Myocyte (in vitro differentiated cells): ENCODE measurements at regions not wholly inside any gene's neighbourhood (a gene's known extent, or its start where the extent isn't known, plus 50 kb on each side); places are given as distances from the start of the nearest gene placed in this dataset.
"Not testable (repeated sequence)": the region's sequence is repeated elsewhere in the genome, so short reads cannot be mapped to it uniquely, and the experiment has no call there.

ENCODE experiments used
- DNase-seq: peaks from one replicate; pipeline ENCODE4 v3.0.0-alpha.2; 2012; ENCODE audit warnings: low read depth

DNA sequence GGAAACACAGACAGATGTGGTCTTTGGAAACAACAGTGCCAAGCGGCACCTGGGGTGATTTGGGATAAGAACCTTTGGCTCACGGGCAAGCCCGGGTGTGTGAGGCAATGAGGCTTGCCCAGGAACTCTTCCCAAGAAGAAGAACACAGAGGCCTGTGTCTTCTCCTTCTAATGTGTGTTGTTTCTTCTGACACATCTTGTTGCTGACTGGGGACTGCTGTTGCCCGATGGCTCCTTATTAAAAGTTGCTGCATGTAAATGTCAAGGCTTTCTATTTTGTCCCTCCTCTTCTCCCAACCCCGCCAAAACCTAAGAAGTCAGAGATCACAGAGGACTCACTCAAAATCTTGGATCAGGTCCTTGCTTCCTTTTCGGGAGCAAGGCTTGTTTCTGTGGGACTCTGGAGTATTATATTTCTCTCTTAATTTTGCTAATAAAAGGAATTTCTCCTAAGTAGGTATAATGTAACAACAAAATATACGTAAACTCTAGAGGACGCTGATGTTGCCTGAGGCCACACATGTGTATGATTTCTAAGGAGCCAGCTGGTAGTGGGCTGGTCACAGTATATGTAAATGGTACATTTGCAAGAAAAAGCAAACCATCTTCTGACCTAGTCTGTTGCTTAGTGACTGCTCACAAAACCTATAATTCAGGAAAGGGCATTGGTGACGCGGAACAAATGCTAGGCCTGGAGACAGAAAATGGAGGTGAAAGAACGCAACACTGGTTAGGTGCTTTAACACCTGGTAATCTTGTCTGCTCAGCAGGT, 232.5 kb downstream of the GADD45G start:
- no peak for DNase-seq

DNA sequence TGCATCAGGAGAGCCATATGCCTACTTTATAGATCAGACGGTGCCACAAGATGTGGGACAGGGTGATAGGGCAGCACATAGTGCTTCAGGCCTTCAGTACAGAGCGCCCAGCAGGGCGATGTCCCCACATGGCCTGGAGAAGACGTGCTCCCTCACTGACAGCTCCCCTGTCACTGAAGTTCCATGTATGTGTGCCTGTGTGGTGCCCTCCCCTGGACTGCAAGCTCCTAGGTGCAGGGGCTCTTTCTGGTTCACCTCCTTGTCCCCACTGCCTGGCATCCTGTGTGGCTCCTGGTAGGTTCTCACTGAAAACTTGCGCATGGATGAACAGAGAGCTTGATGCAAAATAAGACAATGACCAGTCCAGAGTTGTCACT, 233.1 kb downstream of the GADD45G start:
- no peak for DNase-seq

DNA sequence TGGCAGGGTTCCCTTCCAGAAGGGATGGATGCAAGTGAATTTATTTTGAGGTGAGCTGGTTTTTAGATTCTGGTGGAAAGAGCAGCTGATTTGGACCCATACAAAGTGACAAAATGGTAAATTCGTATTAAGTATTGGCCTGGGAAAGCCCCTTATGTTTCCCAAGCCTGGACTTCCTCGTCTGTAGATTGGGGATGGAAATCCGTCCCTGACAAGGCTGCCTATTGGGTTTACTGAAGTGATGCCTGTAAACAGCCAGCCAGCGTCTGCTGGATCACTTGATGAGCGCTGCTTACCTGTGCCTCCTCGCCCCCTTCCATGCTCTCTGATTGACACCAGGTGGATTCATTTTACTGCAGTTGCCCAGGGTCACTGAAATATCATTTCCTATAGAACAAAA, 233.8 kb downstream of the GADD45G start:
- no peak for DNase-seq

DNA sequence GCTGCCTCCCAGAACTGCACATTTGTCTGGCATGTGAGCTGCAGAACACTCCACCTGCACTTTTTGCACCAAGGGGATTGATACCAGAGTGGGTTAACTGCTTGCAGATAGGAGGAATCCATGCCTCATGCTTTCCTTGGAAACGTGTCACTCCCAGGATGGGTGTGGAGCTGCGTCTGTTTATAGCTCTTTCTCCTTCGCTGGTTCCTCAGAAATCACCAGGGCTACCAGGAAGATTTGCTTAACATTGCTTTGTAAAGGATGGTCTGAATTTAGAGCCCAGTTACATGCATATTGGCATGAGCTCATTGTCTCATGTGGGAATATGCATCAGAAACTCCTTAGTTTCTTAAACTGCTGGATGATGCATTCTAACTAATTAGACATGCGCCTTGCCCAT, 234.6 kb downstream of the GADD45G start:
- DNase-seq: no peak

DNA sequence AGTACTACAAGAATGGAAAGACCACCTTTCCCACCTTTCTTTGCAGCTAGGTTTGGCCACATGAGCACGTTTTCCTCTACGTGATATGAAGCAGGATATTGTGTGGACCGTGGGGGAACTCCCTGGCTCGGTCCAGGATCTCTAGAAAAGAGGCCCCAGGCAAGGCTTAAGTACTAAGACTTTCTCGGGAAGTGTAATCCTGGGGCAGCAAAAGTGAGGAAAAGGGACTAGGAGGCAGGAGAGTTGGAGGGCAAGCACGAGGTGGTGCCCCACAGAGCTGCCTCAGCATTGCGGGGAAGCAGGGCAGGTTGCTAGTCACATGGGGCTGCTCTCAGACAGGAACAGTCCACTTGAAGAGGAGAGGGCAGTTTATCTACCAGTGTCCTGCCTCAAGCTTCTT, 235.1 kb downstream of the GADD45G start:
- no peak for DNase-seq

DNA sequence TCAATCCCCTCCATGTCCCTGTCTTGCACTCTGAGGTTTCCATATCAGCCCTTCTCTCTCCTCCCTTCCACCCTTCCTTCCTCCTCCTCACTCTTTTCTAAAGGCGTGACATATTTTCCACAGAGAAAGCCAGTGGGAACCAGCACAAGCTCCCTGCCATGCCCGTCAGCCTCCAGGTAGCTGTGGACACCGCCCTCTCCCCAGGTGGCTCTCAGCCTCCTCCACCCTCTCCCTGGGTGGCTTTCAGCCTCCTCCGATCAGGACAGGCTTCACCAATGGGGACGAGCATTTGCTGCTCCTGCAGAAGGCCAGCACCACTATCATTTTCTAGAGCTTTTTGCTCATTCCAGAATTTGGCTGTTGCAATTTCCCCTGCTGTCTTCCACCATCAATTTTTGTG, 236.6 kb downstream of the GADD45G start:
- no peak for DNase-seq

DNA sequence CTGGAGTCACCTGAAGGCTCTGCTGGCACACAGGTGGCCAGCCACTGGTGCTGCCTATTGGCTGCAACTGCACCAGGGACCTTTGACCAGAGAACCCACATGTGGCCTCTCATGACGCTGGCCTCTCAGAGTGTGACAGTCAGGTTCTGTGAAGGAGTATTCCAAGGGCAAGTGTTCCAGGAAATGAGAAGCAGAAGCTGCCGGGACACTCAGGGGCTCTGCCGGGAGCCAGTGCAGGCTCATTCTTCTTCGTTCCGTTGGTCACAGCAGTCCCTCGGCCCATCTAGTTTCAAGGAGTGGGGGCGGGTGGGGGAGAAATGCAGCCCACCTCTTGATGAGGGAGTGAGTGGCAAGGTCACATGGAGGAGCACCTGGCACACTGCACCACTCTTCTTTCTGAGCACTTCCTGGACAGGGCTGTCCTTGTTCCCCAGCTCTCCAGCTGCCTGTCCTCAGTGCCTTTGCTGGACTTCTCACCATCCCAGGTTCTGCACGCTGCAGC, 237.5 kb downstream of the GADD45G start:
- no peak for DNase-seq

DNA sequence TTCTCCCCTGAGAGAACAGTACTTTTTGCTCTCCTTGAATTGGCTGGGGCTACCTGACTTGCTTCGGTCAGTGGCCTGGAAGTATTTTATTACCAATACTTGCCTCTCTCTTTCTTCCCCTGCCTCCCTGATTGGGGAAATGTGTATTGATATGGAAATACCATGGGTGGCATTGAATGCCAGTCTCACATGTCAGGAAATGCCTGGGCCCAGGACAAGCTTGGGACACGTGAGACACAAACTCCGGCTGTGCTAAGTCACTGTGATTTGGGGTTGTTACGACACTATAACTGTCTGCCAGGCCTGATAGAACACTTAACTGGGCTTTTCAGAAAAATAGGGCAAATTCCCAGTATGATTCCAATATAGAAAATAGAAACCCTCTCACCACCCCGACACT, 238.3 kb downstream of the GADD45G start:
- no peak for DNase-seq

DNA sequence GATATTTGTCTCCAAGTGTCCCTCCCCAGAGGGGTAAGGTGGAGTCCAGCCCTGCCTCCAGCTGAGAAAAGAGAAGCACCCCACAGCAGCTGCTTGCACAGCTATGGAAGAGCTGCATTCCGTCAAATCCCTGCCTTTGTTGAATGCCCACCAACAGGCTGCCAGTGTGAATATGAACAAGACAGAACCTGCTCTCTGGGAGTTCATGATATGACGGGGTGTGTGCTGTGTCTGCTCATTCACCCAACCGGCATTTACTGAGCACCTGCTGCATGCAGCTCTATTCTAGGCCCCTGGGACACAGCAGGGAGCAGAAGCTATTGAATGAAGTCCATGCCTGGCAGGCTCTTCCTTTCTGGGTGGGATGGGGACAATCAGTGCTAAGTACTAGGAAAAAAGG, 238.8 kb downstream of the GADD45G start:
- no peak for DNase-seq

DNA sequence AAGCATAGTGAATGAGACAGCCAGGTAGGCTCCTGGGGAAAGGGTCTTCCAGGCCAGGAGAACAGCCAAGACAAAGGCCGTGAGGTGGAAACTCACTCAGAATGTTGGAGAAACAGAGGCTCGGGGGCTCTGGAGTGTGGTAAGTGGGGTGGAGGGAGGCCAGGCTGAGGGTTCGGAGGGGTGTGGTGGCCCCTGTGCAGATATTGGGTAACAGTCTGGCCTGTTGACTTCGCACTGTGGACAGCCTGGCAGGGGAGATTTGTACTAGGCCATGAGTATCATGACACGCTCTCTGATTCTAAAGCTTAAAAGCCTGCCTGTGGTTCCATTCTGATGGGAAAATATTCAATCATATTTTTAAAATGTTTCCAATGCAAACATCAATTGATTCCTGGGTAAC, 239.3 kb downstream of the GADD45G start:
- no peak for DNase-seq

DNA sequence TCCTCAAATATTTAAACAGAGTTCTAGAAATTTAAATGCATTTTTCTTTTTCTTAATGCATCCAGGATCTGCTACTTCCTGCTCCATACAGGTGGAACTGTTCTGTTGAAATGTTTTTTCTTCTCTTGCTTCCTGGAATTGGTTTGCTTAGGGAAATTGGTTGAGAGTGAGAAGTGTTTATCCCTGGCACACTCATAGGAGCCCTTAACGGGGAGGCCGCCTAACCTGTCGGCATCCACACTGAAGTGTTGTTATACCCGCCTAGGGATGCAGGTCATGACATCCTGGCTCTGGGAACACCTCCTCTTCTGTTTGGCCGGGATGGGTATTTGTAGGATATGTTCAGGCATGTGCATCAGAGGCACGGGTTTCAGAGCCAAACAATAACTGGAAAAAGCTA, 239.7 kb downstream of the GADD45G start:
- no peak for DNase-seq

DNA sequence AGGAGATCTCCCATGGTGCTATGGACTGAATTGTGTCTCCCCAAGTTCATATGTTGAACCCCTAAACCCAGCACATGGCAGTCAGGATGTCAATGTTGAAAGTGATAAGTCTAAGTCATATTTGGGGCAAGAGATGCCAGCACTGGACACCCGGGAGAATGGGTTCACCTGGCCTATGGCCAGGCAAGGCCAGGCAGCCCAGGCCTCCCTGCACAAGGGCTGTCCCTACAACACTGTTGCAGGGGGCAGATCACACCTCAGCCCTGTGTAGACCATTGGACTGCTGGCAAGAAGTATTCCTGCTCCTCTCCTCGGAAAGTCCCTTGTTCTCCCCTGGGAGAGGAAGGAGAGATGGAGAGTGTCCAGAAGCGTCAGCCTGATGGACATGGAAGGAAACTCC, 240.5 kb downstream of the GADD45G start:
- no peak for DNase-seq

DNA sequence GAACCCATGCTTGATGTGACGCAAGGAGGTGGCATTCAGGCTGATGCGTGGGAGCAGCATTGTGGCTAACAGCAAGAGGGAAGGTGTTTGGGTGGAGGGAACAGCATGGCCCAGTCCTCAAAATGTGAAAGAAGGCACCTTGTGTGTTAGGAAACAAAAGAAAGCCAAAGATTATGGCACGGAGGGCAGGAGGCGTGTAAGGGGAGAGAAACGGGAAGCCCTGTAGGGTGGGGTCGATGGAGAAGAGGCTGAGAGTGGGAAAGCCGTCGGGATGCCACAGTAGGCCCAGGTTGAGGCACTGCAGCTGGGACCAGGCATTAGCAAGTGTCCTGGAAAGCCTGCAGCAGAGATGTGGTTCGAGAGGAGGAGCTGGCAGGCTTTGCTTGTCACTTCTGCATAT, 241.1 kb downstream of the GADD45G start:
- no peak for DNase-seq

DNA sequence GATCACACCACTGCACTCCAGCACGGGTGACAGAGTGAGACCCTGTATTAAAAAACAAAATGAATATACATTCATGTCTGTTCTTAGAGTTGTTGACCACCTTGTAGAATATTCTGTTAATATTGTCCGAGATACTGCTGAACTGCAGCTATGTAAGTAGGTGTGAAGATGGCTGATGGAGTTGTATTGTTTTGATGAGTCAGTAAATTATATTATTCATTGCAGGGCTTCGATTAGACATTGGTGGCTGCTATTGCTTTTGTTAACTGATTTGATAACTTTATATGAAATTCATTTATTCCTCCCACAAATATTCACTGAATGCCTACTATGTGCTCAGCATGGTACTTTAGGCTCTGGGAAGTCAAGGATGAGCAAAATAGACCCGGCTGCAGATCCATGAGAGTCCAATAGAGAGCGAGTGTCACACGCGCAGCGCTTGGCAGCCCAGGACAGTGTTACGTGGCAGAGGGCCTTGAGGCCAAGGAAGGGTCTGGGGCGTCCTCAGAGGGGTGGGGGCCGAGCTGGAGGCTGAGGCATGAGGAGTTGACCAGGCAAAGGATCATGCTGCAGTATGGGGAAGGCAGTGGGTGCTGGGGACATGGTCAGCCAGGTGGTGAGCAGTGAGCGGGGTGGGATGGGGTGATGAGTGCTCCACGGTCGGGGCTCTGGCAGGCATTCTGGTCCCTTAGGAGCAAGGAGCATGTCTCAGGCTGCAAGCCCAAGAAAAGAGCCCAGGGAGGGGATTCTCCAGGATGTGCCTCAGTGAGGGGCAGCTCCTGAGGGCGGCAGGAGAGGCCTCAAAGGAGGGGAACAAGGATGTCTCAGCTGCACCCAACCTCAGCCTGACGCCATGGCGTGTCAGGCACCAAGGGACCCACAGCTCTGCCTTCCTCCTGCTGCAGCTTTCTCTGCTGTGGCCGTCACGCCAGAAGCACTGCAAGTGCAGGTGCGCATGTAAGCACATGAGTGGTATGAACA, 243.5 kb downstream of the GADD45G start:
- no peak for DNase-seq

DNA sequence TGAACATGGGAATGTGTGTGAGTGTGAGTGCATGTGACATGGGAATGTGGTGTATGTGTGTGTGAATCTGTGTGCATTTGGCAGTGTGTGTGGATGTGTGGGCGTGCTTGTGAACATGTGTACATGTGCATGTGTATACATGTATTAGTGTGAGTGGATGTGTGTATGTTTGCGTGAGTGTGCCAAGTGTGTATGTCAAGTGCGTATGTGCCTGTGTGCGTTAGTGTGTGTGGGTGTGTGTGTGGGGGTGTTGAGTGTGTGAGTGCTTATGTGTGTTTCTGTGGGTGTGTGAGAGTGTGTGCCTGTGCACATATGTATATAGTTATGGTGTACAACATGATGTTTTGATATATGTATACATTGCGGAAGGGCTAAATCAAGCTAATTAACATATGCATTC, 244.3 kb downstream of the GADD45G start:
- no peak for DNase-seq

DNA sequence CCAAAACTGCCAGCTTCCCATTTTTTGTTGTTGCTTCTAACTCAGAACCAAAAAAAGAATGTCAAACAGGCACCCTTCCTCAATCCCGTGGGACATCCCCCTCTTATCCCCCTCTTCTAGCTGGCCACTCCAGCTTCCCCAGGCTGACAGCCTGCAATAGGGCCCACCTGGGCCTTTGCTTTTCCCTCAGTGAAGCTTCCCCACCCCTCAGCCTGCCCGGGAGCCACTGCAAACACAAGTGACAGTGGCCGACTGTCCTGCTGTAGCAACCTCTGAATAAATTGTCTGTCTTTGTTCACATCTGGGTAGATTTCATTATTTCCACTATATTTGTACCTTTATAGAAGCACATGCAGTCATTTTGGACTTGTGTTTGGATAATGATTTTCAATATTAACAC, 245.3 kb downstream of the GADD45G start:
- DNase-seq: no peak

DNA sequence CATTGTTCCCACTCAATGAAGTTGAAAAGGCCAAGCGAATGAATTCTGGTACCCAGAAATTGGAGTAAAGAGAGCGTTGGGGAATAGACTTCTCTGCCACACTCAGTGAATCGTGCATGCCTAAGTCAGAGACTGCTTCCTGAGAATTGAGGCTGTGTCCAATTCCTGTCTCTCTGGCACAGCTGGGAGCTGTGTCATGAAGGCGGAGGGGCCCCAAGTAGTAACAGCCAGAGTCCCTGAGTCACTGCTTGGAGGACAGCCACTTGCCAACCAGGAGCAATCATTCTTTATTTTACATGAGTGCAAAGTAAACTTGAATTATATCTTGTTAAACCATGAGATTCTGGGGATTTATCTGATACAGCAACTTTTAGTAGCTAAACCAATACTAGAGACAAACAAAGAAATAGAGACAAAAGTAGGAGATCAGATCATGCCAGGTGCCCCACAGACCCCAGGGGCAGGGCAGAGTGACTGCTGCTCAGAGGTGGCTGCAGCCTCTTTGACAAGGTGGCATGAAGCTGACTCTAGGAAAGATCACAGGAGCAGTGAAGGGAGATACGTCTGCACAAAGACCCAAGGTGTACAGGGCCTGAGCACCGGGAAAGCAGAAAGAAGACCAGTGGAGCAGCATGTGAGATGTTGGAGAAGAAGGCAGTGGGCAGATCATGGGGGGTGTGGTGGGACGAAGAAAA, 246.0 kb downstream of the GADD45G start:
- DNase-seq: peak; percentile 62

DNA sequence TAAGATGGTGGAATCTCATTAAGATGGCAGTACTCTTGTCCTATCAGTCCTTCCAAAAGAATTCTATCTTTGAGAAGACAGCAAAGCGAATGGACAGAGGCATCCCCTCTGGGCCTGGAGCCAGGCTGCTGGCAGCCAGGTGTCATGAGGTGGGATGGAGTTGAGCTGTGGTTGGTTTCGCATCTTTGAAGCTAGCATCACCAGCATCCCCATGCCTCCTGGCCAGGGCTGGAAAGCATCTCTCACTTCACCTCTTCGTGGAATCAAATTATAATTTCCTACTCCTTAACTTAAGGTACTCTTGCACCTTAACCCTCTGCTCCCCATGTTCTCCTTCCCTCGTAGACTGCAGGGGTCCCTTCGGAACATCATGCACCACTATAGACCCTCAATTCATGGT, 248.3 kb downstream of the GADD45G start:
- no peak for DNase-seq

DNA sequence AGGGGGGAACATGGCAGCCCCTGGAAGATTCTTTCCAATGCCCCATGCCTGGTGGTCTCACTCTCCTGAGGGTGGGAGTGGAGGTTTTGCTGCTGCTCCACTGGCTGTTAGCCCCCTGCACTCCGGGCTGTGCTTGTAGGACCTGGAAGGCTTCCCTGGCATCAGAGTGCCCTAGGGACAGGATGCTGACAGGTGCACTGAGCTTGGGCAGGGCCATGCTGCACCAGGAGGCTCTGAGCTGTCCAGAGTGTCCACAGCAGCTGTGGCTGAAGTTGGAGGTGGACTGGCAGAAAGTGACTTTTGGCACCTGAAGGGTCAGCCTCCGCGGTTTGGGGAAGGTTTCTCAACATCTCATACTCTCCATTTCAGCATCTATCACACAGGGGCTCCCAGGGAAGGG, 249.1 kb downstream of the GADD45G start:
- peak; percentile 41 for DNase-seq

DNA sequence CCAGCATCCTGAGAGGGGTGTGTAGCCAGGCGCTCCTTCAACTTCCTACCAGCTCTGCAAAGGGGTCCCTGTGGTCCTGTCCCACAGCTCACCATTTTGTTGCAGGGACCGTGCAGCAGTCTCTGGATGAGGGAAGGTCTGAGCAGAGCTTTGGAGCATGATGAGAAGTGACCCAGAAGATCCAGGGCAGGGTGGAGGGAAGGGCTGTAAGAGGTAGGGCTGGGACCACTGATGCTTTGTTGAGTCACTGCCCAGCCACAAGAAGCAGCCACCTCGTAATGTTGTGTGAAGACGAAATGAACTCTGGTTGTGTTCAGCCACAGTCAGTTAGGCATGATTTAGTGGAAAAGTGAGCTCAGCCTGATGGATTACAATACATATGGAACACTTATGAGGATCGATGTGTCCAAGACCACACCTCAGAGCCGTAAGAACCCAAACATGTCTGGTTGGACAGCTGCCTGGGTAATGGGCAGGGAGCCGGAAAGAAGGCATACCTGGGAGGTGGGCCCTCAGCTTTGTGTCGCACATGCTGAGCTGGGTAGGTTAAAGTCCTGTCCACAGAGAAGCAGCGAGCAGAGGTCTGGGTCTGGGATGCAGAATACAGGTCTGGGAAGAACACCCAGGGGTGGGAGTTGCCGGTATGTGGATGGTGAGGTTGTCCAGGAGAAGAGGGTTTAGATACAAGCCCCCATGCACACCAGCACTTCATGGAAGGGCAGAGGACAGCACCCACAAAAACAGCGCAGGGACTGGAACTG, 250.1 kb downstream of the GADD45G start:
- no peak for DNase-seq

DNA sequence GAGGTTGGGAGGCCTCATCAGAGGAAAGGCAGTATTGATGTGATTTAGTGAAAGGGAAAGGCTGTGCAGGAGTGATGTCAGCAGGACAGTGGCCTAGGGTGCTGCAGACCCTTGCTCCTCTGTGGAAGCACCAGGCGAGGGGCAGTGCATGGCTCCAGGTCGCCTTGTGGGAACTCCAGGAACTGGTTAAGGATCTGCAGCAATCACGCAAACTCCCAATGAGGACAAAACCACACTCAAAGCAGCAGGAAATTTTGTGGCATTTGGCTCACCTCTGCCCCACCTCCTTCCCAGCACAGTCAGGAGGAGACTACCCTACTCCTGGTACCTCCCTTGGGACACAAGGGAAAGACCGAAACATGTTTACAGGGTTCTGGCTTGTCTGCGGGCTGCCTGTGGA, 251.5 kb downstream of the GADD45G start:
- not testable (repeated sequence) for DNase-seq
